Nucleus accumbens (tissue), 56 donors: ENCODE measurements at regions not wholly inside any gene's neighbourhood (a gene's known extent, or its start where the extent isn't known, plus 50 kb on each side); places are given as distances from the start of the nearest gene placed in this dataset.

Experiments used
- DNase-seq, 56 donors: peaks; one replicate each; lab custom pipeline; 2025; lab: John Stamatoyannopoulos, UW

- DNase-seq, result peak in 51 of 56 donors; percentile 9 to 91 (median 56)
Observed at GRCh38 chr17:70622368-70623260, 453.3 kb downstream of the KCNJ2 start.

DNA sequence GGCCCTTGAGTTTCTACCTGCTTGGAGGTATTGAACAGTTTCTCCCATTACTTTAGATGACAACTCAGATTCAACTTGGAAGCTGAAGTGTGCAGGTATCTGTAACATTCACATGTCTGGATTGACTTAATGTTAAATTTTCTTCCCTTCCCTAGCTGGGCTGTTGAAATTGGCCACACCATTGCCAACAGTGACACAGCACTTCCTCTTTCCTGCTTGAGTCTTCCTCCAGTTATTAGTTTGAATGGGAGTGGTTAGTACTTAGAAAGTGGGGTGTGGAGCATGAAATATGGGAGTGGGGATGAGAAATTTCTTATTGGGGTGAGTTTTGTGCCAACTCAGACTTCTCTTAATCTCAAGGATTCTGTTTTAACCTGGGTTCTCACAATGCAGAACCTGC, 454.9 kb downstream of the KCNJ2 start:
- no peak for DNase-seq

GRCh38 chr17:70629902-70630301, 460.6 kb downstream of the KCNJ2 start:
- peak in 4 of 56 donors; percentile 0 to 35 (median 6) for DNase-seq

GRCh38 chr17:70636517-70637133, 467.3 kb downstream of the KCNJ2 start:
- peak in 6 of 56 donors; percentile 2 to 20 (median 8) for DNase-seq

- DNase-seq, result no peak
Observed at GRCh38 chr17:70642059-70642458, 472.7 kb downstream of the KCNJ2 start.

DNA sequence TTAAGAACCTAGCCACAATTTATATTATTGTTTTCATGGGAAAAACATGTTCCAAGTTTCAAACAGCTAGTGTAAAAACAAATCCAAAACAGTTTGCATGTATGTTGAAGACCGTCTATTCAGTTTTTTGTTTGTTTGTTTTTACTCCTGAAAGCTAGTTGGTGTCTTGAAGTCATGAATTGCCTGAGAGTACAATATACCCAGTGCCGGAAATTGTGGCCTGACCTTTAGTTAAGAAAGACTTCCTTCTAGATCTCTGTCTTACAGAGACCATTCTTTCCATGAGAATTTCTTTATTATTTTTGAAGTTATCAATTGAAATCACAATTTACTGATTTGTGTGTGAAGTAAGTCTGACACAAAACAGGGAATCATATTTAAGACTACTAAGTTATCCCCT, 474.8 kb downstream of the KCNJ2 start:
- DNase-seq, result no peak

- DNase-seq, result no peak
Observed at GRCh38 chr17:70646673-70647072, 477.3 kb downstream of the KCNJ2 start.

GRCh38 chr17:70648166-70648565, 478.8 kb downstream of the KCNJ2 start:
- DNase-seq, result no peak

DNA sequence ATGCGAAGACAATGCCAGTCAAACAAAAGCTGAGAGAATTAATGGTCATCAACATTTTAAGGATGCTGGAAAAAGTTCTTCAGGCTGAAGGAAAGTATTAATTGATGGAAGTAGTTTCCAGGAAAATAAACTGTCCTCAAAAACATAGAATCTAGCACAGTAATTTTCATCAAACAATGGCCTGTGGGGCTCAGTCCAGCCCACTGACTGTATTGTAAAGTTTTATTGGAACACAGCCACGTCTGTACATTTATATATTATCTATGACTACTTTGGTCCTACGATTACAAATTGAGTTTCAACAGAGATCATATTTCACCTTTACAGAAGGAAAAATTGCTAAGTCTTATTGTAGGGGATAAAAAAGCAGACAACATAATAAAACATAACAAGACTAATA, 484.5 kb downstream of the KCNJ2 start:
- no peak for DNase-seq

DNA sequence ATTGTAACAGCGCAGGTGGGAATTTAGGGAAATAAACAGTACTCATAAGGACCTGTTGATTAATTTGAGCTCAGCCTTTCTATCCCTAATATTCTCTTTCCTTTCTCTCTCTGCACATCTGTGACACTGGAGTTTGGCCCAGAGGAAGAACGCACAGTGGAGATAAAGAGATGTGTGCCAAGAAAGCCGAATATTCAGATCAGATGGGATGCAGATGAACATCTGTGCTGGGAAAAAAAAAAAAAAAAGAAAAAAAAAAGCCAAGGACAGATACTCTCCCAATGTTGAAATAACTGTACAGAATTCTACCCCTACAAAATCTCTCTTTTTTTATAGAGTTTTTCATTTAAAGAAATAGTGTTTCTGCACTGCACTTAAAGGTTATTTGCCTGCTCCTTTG, 485.4 kb downstream of the KCNJ2 start:
- peak in 19 of 56 donors; percentile 2 to 50 (median 18) for DNase-seq

DNA sequence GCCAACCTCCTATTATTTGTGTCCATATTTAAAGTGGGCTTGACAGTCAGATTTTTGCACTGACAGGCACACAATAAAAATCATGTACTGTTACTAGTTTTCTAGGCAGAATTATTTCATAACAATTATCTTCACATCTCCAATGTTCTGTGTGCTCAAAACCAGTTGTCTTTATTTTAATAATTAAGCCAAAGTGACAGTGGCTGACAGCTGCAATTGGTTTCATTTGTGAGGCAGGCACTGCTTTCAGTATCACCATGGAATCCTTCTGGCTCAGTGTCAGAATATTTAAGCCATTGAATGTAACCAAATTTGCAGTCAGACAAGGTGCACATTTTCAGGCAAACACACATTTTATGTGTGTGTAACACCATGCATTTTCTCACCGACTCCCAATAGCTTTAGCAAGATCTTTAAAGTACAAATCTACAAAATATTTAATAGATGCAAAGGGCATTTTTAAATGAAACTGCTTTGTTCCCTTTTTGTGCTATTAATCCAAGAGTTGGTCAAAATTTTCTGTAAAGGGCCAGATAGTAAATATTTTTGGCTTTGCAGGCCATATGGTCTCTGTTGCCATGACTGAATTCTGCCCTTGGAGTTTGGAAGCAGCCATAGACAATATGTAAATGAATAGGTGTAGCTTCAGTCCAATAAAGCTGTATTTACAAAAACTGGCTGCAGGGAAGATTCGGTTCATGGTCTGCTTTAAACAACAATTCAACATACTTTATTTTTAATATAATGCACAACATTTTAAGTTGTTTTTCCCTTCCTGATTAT, 486.0 kb downstream of the KCNJ2 start:
- peak in 12 of 56 donors; percentile 1 to 58 (median 20) for DNase-seq

DNA sequence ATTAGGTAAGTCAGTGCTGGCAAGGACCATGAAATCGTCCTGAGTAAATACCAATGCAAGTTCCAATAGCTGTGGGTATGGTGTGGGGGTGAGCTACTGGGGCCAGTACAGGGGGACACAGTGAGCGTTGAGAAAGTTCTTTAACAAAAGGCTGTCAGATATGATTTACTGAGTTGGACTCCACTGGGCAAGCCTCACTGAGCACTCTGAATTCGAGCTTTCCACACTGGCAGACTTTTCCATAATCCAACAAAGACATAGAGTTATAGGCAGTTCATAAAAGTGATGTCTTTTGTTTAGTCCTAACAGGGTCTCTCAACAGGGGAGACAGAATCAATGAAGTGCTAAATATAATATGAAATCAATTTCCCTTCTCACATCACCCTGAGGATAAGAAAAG, 489.0 kb downstream of the KCNJ2 start:
- no peak for DNase-seq

DNA sequence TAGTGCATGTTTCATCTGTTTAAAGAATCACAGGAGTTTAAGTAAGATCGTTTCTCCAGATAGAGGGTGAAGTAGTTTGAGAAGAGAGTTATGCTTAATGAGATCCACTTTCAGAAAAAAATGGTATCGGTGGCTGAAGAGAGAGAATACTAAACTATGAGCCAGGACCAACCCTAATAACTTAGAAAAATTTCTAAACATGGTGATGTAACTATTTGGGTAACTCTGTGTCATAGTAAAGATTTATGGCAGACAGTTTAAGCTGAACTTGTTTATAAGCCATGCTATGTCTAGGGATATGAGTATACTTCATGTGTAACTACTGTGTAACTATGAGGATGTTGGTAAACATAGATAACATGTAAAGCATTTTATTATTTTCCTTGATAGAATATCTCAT, 489.5 kb downstream of the KCNJ2 start:
- no peak for DNase-seq

GRCh38 chr17:70661342-70662222, 492.2 kb downstream of the KCNJ2 start:
- peak in 1 of 56 donors; percentile 13 for DNase-seq

- no peak for DNase-seq
Observed at GRCh38 chr17:70668276-70668937, 499.1 kb downstream of the KCNJ2 start.

- DNase-seq, result no peak
Observed at GRCh38 chr17:70668938-70669778, 499.8 kb downstream of the KCNJ2 start.

DNA sequence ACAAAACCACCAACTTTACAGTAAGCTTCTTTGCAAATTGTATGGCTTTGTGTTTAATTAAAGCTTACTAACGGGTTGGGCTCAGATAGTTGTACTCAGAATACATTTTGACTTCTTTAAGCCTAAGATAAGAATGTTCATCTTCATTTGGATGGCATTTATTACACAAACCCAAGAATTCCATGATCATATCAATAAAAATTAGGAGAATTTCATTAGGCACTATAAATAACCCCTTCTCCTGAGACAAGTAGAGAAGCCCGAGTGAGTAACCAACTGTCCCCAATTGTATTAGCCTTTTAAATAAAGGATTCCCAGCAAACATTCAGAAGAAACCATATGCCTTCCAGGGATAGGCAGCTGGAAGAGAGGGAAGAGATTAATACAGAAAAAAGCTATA, 504.7 kb downstream of the KCNJ2 start:
- no peak for DNase-seq

GRCh38 chr17:70675070-70675590, 505.8 kb downstream of the KCNJ2 start:
- no peak for DNase-seq
